ENCODE measurements at regions not wholly inside any gene's neighbourhood (a gene's known extent, or its start where the extent isn't known, plus 50 kb on each side); places are given as distances from the start of the nearest gene placed in this dataset.

GRCh38 chr2:129056309-129056958 is 737.8 kb upstream of the HS6ST1 start:
- TF ChIP-seq CTCF (conservative IDR thresholded peaks at IDR 0.05 in 1 of 2, IDR thresholded peaks at IDR 0.05 in 1 of 2; ENCODE audit: low read depth in 1 of 2, low read length in 2 of 2) (no peak), EZH2 (IDR thresholded peaks at IDR 0.05; ENCODE audit: low read length, missing control alignments) (no peak)
